ENCODE measurements at regions not wholly inside any gene's neighbourhood (a gene's known extent, or its start where the extent isn't known, plus 50 kb on each side); places are given as distances from the start of the nearest gene placed in this dataset.

GRCh38 chr11:37504060-37504611, 906.1 kb upstream of the RAG2 start:
- H3K27ac ChIP-seq (ENCODE audit: low read depth, low read length): no peak overlapping the region
- DNase-seq (ENCODE audit: low read depth, low spot score) (no peak), ATAC-seq (no peak)
- no peak overlapping the region for H3K4me3 ChIP-seq (replicated peaks in 1 of 2; ENCODE audit: low read depth in 1 of 2, low read length in 2 of 2)
- no peaks in the 10 kb centered on the region for H3K79me2 ChIP-seq (ENCODE audit: insufficient read depth, low read length)
- POLR2A ChIA-PET: no interaction called here
- no peaks in the 10 kb centered on the region for H3K27me3 ChIP-seq (ENCODE audit: insufficient read depth, low read length)
- peaks cover 9 to 24% of the 10 kb centered on the region in 2 experiments; a peak in 2 of 4 replicates for H3K9me3 ChIP-seq (ENCODE audit: control insufficient read depth in 1 of 2, insufficient read depth in 1 of 2, low read depth in 1 of 2, low read length in 2 of 2)
- TF ChIP-seq, protein P1, sequence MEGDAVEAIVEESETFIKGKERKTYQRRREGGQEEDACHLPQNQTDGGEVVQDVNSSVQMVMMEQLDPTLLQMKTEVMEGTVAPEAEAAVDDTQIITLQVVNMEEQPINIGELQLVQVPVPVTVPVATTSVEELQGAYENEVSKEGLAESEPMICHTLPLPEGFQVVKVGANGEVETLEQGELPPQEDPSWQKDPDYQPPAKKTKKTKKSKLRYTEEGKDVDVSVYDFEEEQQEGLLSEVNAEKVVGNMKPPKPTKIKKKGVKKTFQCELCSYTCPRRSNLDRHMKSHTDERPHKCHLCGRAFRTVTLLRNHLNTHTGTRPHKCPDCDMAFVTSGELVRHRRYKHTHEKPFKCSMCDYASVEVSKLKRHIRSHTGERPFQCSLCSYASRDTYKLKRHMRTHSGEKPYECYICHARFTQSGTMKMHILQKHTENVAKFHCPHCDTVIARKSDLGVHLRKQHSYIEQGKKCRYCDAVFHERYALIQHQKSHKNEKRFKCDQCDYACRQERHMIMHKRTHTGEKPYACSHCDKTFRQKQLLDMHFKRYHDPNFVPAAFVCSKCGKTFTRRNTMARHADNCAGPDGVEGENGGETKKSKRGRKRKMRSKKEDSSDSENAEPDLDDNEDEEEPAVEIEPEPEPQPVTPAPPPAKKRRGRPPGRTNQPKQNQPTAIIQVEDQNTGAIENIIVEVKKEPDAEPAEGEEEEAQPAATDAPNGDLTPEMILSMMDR (IDR thresholded peaks at IDR 0.05 in 2 of 3, conservative IDR thresholded peaks at IDR 0.05 in 1 of 3; ENCODE audit: borderline replicate concordance in 1 of 3, insufficient read depth in 1 of 3, low read depth in 2 of 3, low read length in 2 of 3): no peak
- TF ChIP-seq POLR2A (IDR thresholded peaks at IDR 0.05; ENCODE audit: borderline replicate concordance, extremely low read depth, insufficient read depth, insufficient read length) (no peak), SRF (IDR thresholded peaks at IDR 0.05; ENCODE audit: low read depth) (no peak), ELF1 (IDR thresholded peaks at IDR 0.05; ENCODE audit: borderline replicate concordance, low read depth) (no peak), EZH2 (IDR thresholded peaks at IDR 0.05) (no peak), TCF7L2 (IDR thresholded peaks at IDR 0.05; ENCODE audit: borderline replicate concordance, extremely low read depth, insufficient read depth, insufficient read length) (peak; percentile 77), RAD21 (IDR thresholded peaks at IDR 0.05; ENCODE audit: low read depth) (no peak)
- TF ChIP-seq, protein P2, sequence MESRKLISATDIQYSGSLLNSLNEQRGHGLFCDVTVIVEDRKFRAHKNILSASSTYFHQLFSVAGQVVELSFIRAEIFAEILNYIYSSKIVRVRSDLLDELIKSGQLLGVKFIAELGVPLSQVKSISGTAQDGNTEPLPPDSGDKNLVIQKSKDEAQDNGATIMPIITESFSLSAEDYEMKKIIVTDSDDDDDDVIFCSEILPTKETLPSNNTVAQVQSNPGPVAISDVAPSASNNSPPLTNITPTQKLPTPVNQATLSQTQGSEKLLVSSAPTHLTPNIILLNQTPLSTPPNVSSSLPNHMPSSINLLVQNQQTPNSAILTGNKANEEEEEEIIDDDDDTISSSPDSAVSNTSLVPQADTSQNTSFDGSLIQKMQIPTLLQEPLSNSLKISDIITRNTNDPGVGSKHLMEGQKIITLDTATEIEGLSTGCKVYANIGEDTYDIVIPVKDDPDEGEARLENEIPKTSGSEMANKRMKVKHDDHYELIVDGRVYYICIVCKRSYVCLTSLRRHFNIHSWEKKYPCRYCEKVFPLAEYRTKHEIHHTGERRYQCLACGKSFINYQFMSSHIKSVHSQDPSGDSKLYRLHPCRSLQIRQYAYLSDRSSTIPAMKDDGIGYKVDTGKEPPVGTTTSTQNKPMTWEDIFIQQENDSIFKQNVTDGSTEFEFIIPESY (IDR thresholded peaks at IDR 0.05; ENCODE audit: extremely low read depth, insufficient replicate concordance, low read length): no peak
- no peaks in the 10 kb centered on the region for H3K4me1 ChIP-seq (ENCODE audit: control insufficient read depth in 1 of 2, insufficient read depth in 2 of 2, low read length in 2 of 2)
- intact Hi-C loops (cut with micrococcal nuclease): no loop called here
- H3K9me2 ChIP-seq (ENCODE audit: insufficient read depth): no peaks in the 10 kb centered on the region
- RAD21 ChIA-PET (ENCODE audit: low non-redundant PET in 1 of 2, low total read pairs in 2 of 2, uncharacterized antibody in 2 of 2, unreplicated experiment in 2 of 2): no interaction called here
- CTCF ChIA-PET: no interaction called here
- no peaks in the 10 kb centered on the region for H3K36me3 ChIP-seq (ENCODE audit: control insufficient read depth in 1 of 2, insufficient read depth in 2 of 2, low read length in 2 of 2)
- H3K9ac ChIP-seq (ENCODE audit: low read length): no peak overlapping the region
- no peaks in the 10 kb centered on the region for H4K20me1 ChIP-seq (ENCODE audit: insufficient read depth)
- no peak overlapping the region for H2AFZ ChIP-seq (ENCODE audit: low read depth, low read length, poor library complexity, severe bottlenecking)
- no TSS peak for BruUV-seq (replicated peaks)
- no peak overlapping the region for H3K4me2 ChIP-seq (ENCODE audit: low read length)
